ENCODE measurements at regions not wholly inside any gene's neighbourhood (a gene's known extent, or its start where the extent isn't known, plus 50 kb on each side); places are given as distances from the start of the nearest gene placed in this dataset.

- no peaks in the 10 kb centered on the region for H3K9me3 ChIP-seq (ENCODE audit: low read depth)
- peaks cover 4% of the 10 kb centered on the region for H3K4me1 ChIP-seq (ENCODE audit: low read depth)
- TF ChIP-seq, protein P1, sequence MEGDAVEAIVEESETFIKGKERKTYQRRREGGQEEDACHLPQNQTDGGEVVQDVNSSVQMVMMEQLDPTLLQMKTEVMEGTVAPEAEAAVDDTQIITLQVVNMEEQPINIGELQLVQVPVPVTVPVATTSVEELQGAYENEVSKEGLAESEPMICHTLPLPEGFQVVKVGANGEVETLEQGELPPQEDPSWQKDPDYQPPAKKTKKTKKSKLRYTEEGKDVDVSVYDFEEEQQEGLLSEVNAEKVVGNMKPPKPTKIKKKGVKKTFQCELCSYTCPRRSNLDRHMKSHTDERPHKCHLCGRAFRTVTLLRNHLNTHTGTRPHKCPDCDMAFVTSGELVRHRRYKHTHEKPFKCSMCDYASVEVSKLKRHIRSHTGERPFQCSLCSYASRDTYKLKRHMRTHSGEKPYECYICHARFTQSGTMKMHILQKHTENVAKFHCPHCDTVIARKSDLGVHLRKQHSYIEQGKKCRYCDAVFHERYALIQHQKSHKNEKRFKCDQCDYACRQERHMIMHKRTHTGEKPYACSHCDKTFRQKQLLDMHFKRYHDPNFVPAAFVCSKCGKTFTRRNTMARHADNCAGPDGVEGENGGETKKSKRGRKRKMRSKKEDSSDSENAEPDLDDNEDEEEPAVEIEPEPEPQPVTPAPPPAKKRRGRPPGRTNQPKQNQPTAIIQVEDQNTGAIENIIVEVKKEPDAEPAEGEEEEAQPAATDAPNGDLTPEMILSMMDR (IDR thresholded peaks at IDR 0.05; ENCODE audit: low read depth, low read length) = no peak
- no peak for DNase-seq (ENCODE audit: low read depth in 1 of 2, low spot score in 1 of 2)
- no peak overlapping the region for H3K4me3 ChIP-seq
- H3K36me3 ChIP-seq = no peaks in the 10 kb centered on the region
- no peaks in the 10 kb centered on the region for H3K27me3 ChIP-seq
- H3K27ac ChIP-seq = no peak overlapping the region
Measured at GRCh38 chr20:10770753-10771152, 97.0 kb upstream of the JAG1 start.

DNA sequence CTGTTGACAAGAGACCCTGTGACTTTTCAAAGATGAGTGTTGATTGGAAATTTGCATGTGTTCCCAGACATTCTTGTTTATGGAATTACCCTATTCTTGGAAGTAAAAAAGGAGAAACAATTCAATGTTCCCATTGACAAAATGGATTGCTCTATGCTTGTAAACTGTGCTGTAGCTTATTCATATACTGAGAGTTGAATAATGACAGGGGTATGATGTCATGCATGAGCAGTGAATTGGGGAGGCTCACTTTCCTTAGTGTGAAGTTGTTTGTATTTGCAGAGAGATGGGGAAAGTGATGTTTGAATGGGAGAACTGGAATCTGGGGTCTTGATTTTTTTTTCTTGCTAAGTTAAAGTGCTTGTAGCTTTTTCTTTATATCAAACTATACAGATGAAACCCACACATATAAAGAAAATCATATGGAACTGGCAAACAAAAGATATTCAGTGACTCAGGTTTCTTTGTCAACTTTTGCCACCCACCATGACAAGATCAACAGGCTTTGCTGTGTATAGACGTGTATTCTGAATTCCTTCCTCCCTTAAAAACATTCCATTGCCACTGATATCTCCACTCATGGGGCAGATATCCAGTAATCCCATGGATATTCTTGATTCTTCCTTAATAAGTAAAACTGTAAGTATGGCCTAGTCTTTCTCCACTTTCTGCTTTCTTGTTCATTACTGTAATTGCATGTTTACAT, 97.8 kb upstream of the JAG1 start:
- TF ChIP-seq, protein P1 (IDR thresholded peaks at IDR 0.05; ENCODE audit: low read depth, low read length) = no peak
- no peak overlapping the region for H3K27ac ChIP-seq
- H3K4me3 ChIP-seq = no peak overlapping the region
- peaks cover 4% of the 10 kb centered on the region for H3K4me1 ChIP-seq (ENCODE audit: low read depth)
- peak in 1 of 2 donors; percentile 39 for DNase-seq (ENCODE audit: low read depth in 1 of 2, low spot score in 1 of 2)
- H3K27me3 ChIP-seq = no peaks in the 10 kb centered on the region
- no peaks in the 10 kb centered on the region for H3K36me3 ChIP-seq
- no peaks in the 10 kb centered on the region for H3K9me3 ChIP-seq (ENCODE audit: low read depth)

DNA sequence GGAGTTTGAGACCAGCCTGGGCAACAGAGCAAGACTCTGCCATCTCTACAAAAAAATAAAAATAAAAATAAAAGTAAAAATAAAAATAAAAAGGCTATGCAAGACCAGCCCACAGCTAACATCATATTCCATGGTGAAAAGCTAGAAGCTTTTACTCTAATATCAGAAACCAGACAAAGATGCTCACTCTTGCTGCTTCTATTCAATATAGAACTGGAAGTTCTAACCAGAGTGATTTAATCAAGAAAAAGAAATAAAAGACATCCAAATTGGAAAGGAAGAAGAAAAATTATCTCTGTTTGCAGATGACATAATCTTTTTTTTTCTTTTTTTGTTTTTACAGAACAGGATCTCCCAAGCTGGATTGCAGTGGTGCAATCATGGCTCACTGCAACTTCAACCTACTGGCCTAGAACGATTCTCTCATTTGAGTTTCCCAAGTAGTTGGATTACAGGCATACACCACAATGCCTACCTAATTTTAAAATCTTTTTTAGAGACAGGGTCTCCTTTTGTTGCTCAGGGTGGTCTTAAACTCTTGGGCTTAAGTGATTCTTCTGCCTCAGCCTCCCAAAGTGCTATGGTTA, 100.7 kb upstream of the JAG1 start:
- no peak for DNase-seq (ENCODE audit: low read depth in 1 of 2, low spot score in 1 of 2)
- H3K27ac ChIP-seq = no peak overlapping the region
- TF ChIP-seq, protein P1 (IDR thresholded peaks at IDR 0.05; ENCODE audit: low read depth, low read length) = no peak

GRCh38 chr20:10777710-10778109, 103.9 kb upstream of the JAG1 start:
- no peak overlapping the region for H3K4me3 ChIP-seq
- no peak overlapping the region for H3K27ac ChIP-seq
- DNase-seq (ENCODE audit: low read depth in 1 of 2, low spot score in 1 of 2) = peak in 1 of 2 donors; percentile 32
- H3K27me3 ChIP-seq = no peaks in the 10 kb centered on the region
- no peaks in the 10 kb centered on the region for H3K9me3 ChIP-seq (ENCODE audit: low read depth)
- no peaks in the 10 kb centered on the region for H3K36me3 ChIP-seq
- peaks cover 28% of the 10 kb centered on the region for H3K4me1 ChIP-seq (ENCODE audit: low read depth)
- TF ChIP-seq, protein P1 (IDR thresholded peaks at IDR 0.05; ENCODE audit: low read depth, low read length) = no peak

More for the DNA sequence above, 100.7 kb upstream of the JAG1 start:
- H3K27me3 ChIP-seq = no peaks in the 10 kb centered on the region
- H3K4me1 ChIP-seq (ENCODE audit: low read depth) = peaks cover 12% of the 10 kb centered on the region
- H3K9me3 ChIP-seq (ENCODE audit: low read depth) = no peaks in the 10 kb centered on the region
- H3K36me3 ChIP-seq = no peaks in the 10 kb centered on the region
- no peak overlapping the region for H3K4me3 ChIP-seq

- Histone ChIP-seq H3K36me3 (no peaks in the 10 kb centered on the region), H3K27ac (no peak overlapping the region), H3K27me3 (no peaks in the 10 kb centered on the region), H3K4me3 (no peak overlapping the region), H3K4me1 (ENCODE audit: low read depth) (peaks cover 34% of the 10 kb centered on the region), H3K9me3 (ENCODE audit: low read depth) (no peaks in the 10 kb centered on the region)
- TF ChIP-seq, protein P1 (IDR thresholded peaks at IDR 0.05; ENCODE audit: low read depth, low read length) = no peak
- no peak for DNase-seq (ENCODE audit: low read depth in 1 of 2, low spot score in 1 of 2)
Measured at GRCh38 chr20:10779911-10780310, 106.1 kb upstream of the JAG1 start.
